Astrocyte of the spinal cord (primary cell): ENCODE measurements at regions not wholly inside any gene's neighbourhood (a gene's known extent, or its start where the extent isn't known, plus 50 kb on each side); places are given as distances from the start of the nearest gene placed in this dataset.

Experiments used
- DNase-seq: peaks from one replicate; pipeline ENCODE4 v3.0.0; 2011; ENCODE audit warnings: low read depth, low spot score
- H3K4me3 ChIP-seq: 2 replicates; pipeline ENCODE4 v1.5.1; 2011; ENCODE audit warnings: low read depth, mild to moderate bottlenecking, low read length, moderate library complexity
- in situ Hi-C: cut with HindIII; loops from 2 replicates; pipeline ENCODE4 v1.10.0; 2017; ENCODE audit warnings: low sequenced_read_pairs
- TF ChIP-seq, protein P1 (sequence below): IDR thresholded peaks from 2 replicates; pipeline ENCODE4 v1.5.1; 2012; ENCODE audit warnings: low read depth, mild to moderate bottlenecking, low read length, inconsistent platforms

DNA sequence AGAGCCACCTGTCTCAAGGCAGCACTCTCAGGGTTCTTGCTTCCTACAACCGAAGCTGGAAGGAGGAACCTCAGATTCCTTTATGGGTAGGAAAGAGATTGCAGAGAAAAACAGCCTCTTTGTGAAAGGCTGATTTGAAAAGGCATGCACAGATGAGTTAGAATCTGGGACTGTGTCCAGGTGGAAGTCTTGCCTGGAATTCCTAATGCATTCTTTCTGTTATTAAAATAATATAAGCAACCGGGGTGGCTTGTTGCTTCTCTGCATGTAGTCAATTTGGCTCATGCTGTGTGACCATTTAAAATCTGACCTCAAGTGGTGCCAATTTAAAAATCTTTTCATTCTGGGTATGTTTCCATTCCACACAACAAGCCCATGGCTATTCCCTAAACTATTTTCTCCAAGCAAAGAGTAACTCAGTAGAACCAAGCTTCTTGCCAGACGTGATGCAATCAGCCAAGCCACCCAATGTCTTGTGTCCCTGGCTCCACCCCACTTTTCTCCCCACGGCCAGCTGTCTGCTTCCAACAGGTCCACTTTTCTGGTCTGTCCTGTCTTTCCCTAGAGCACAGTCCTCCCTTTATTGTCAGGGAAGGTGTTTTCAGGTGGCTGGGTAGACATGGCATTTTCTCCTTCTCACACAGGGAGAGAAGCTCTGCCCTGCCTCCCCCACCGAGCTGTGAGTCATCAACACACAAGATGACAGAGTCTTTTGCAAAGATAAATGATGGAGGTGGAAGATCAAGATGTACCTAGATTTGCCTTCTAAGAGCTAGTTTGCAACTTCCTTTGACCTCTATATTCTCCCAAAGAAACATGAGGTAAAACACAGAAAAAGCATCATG, 394.3 kb downstream of the FOXO1 start:
- H3K4me3 ChIP-seq: no peak overlapping the region
- DNase-seq: peak; percentile 92
- TF ChIP-seq, protein P1, sequence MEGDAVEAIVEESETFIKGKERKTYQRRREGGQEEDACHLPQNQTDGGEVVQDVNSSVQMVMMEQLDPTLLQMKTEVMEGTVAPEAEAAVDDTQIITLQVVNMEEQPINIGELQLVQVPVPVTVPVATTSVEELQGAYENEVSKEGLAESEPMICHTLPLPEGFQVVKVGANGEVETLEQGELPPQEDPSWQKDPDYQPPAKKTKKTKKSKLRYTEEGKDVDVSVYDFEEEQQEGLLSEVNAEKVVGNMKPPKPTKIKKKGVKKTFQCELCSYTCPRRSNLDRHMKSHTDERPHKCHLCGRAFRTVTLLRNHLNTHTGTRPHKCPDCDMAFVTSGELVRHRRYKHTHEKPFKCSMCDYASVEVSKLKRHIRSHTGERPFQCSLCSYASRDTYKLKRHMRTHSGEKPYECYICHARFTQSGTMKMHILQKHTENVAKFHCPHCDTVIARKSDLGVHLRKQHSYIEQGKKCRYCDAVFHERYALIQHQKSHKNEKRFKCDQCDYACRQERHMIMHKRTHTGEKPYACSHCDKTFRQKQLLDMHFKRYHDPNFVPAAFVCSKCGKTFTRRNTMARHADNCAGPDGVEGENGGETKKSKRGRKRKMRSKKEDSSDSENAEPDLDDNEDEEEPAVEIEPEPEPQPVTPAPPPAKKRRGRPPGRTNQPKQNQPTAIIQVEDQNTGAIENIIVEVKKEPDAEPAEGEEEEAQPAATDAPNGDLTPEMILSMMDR: no peak
- in situ Hi-C loops: no loop called here

DNA sequence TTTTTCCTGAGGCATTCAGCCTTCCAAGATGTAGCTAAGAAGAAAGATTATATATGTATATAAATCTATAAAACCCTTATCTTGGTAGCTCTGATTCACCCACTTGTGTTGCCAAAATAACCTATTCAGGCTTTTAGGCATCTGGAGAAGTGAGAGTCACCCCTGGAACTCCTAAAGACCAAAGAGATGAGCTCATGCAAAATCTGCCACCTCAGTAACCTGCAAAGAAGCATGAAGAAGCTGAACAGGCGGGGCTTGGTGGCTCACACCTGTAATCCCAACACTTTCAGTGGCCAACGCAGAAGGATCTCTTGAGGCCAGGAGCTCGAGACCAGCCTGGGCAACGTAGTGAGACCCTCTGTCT, 393.7 kb downstream of the FOXO1 start:
- H3K4me3 ChIP-seq: no peak overlapping the region
- DNase-seq: no peak
- TF ChIP-seq, protein P1: no peak
- in situ Hi-C loops: no loop called here

DNA sequence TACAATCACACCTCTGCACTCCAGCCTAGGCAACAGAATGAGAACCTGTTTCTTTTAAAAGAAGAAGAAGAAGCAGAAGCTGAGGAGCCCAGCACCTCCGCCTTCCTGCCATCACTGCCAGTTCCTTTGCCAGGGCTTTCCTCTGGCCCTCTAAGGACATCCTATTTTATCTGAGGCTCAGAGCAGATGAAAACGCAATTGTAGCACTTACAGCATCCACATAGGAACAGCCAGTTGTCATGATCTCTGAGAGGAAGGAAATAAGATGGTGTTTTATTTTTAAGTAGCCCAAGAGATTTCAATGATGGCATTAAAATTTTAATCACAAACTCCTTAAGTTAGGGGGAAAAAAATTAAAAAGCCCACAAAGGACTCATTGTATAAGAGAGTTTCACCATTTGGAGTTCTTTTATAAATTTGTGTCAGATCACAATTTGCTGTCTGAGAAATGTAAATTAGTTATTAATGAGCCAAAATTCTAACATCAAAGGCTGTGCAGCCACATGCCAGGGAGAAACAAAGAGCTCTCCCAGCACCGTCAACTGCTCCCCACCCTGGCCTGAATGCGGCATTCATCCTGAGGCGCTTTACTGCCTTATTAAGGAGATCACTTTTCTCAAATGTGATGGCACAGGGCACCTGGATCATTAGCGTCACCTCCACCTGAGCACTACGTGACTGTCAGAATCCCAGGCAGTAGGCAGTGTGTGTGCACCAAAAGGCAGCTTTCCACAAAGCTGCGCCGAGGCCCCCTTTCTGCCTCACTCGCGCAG, 393.0 kb downstream of the FOXO1 start:
- no peak overlapping the region for H3K4me3 ChIP-seq
- TF ChIP-seq, protein P1: no peak
- no peak for DNase-seq
- in situ Hi-C loops: no loop called here

DNA sequence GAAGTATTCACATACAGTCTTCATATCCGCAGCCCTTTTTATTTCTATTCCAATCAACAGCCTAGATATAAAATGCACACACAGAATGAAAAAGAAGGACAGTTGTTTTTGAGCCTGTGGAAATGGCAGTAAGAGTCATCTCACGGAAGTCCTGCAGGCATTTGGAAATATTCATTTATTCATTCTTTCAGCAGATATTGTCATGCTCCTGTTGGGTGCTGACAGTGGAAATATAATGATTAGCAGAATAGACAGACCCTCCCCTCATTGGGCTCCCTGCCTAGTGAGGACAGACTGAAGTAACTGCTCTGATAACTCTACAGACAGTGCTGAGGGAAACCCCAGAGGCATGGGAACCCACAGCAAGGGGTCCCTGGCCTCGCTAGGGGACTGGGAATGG, 392.3 kb downstream of the FOXO1 start:
- no peak for DNase-seq
- no peak overlapping the region for H3K4me3 ChIP-seq
- TF ChIP-seq, protein P1: no peak
- in situ Hi-C loops: no loop called here

DNA sequence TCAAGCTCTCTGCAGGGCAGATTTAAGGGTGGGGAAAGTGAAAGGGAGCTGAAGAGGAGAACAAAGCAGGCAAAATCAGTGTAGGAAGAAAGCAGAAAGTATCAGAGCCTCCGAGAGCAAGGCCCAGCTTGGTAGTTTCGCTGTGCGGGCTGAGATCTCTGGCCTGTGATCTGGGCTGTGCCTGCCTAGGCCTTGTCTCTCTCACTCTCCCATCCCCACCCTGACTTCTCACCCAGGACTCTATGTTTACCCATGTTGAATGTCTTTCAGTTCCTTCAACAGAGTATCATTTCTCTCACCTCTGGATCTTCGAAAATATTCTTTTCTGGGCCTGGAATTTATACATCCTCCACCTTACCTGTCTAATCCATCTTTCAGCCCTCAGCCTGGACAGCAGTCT, 391.3 kb downstream of the FOXO1 start:
- in situ Hi-C loops: no loop called here
- H3K4me3 ChIP-seq: no peak overlapping the region
- DNase-seq: no peak
- TF ChIP-seq, protein P1: no peak

DNA sequence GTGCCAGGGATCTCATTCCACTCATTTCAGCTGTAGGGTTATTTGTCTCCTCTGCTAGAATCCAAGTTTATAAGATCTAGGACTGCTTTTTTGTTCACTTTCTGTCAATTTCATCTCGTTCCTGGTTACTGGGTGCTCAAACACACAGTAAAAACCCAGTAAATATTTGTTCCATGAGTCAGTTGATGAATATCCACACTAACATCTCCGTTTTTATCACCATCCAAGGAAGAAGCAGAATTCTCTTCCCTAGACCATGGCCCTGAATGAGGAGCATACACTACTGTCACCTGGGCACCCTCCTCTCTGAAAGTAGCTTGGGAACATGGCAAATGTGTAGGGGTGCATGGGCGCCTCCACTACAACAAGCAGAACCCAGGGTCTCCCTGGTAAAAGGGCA, 390.8 kb downstream of the FOXO1 start:
- no peak overlapping the region for H3K4me3 ChIP-seq
- in situ Hi-C loops: no loop called here
- no peak for DNase-seq
- TF ChIP-seq, protein P1: no peak
